ENCODE measurements at regions not wholly inside any gene's neighbourhood (a gene's known extent, or its start where the extent isn't known, plus 50 kb on each side); places are given as distances from the start of the nearest gene placed in this dataset.
A peak's percentile ranks its signal among the peaks of the same experiment; 100 is the strongest.

DNA sequence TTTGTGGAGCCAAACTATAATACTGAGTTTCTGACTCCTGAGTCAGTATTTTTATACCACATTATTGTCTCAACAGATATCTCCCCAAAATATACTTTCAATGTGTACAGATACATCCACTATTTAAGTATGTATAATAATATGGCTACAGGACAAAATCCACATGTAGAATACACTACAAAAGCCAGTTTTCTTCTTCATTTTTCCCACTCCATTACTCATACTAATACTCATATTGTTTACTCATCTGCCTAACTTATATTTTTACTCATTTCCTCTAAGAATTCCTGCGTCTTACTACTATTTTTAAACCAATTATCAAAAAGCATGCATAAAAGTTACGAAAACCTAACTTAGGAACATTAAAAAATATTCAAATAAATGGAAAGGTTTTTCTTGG, 440.8 kb downstream of the ZNF385D start:
- TF ChIP-seq CTCF (IDR thresholded peaks at IDR 0.05; ENCODE audit: insufficient read depth, low read depth, low read length) = no peak
- CTCF ChIA-PET = interaction anchor here (0.6 kb wide), 1 partner anchor 84 kb away, joined by 4 read pairs; no protein-coding TSS in a partner anchor
- POLR2A ChIA-PET = no interaction called here
- no peak for DNase-seq (ENCODE audit: low read depth)
- Histone ChIP-seq H3K27me3 (ENCODE audit: control insufficient read depth, insufficient read depth, low read length) (no peaks in the 10 kb centered on the region), H3K4me3 (ENCODE audit: low read depth, low read length) (no peak overlapping the region), H3K36me3 (ENCODE audit: control insufficient read depth, insufficient read depth, low read length) (no peaks in the 10 kb centered on the region)

DNA sequence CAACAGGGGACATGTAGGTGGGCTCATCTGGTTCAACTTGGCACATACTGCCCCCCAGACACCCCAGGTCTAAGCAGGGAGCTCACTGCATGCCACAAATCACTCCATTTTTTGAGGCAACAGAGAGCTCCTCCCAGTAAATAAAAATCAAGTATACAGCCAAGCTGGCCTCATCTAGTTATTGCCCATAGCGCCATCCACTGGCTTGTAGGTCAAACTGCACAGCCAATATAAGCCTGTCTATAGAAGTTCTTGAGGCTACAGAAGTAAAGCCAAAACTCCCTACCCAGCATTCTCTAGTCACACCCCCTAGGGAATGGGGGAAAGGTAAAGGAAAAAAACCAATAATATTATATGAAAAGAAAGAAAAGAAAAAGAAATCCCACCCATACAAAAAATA, 453.7 kb downstream of the ZNF385D start:
- CTCF ChIA-PET = interaction anchor here (0.6 kb wide), 1 partner anchor 1844 kb away, joined by 3 read pairs; no protein-coding TSS in a partner anchor
- Histone ChIP-seq H3K36me3 (ENCODE audit: control insufficient read depth, insufficient read depth, low read length) (no peaks in the 10 kb centered on the region), H3K4me3 (ENCODE audit: low read depth, low read length) (no peak overlapping the region), H3K27me3 (ENCODE audit: control insufficient read depth, insufficient read depth, low read length) (no peaks in the 10 kb centered on the region)
- no peak for DNase-seq (ENCODE audit: low read depth)
- no peak for TF ChIP-seq CTCF (IDR thresholded peaks at IDR 0.05; ENCODE audit: insufficient read depth, low read depth, low read length)
- POLR2A ChIA-PET = no interaction called here

DNA sequence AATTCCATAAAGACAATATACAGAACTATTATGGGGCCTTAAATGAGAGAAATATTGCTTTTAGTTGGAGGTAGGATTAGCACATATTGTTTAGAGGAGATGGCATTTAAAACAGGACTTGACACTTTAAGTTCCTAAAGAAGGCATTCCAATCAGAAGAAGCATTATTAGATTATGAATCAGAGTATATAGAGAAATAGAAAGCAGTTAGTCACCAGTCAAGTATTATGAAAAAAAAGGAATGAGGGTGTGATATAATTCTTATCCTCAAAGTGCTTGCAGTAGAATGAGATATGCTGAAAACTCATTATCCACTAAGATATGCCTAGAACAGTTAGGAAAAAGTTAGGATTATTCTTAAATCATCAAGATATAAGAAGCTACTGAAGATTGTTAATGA, 456.2 kb downstream of the ZNF385D start:
- Histone ChIP-seq H3K4me3 (ENCODE audit: low read depth, low read length) (no peak overlapping the region), H3K36me3 (ENCODE audit: control insufficient read depth, insufficient read depth, low read length) (no peaks in the 10 kb centered on the region), H3K27me3 (ENCODE audit: control insufficient read depth, insufficient read depth, low read length) (no peaks in the 10 kb centered on the region)
- ChIA-PET POLR2A (no interaction called here), CTCF (no interaction called here)
- peak; percentile 35 for DNase-seq (ENCODE audit: low read depth)
- TF ChIP-seq CTCF (IDR thresholded peaks at IDR 0.05; ENCODE audit: insufficient read depth, low read depth, low read length) = no peak

- ChIA-PET POLR2A (no interaction called here), CTCF (interaction anchor here (0.8 kb wide), 1 partner anchor 344 kb away, joined by 3 read pairs; no protein-coding TSS in a partner anchor)
- Histone ChIP-seq H3K4me3 (ENCODE audit: low read depth, low read length) (no peak overlapping the region), H3K36me3 (ENCODE audit: control insufficient read depth, insufficient read depth, low read length) (no peaks in the 10 kb centered on the region), H3K27me3 (ENCODE audit: control insufficient read depth, insufficient read depth, low read length) (no peaks in the 10 kb centered on the region)
- no peak for DNase-seq (ENCODE audit: low read depth)
- TF ChIP-seq CTCF (IDR thresholded peaks at IDR 0.05; ENCODE audit: insufficient read depth, low read depth, low read length) = no peak
Measured at GRCh38 chr3:21292971-21293370, 458.0 kb downstream of the ZNF385D start.

DNA sequence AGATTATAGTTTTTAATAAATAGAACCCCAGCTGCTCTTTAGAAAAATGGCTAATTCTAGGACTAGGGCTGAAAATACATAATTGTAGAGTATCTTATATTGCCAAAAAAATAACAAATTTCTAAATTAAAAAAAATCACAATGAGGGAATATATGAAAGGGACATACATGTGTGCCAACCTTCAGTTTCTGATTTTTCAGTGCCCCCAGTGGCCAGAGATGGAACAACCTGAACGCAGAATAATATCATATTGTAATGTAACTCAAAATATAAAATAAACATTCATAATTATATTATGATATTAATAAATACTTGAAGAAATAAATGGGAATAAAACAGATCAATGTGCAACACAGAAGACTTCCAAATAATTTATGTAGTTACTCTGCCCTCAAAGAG, 460.5 kb downstream of the ZNF385D start:
- no peak overlapping the region for H3K4me3 ChIP-seq (ENCODE audit: low read depth, low read length)
- ChIA-PET POLR2A (no interaction called here), CTCF (interaction anchor here (0.9 kb wide), 1 partner anchor 32 kb away, joined by 4 read pairs; no protein-coding TSS in a partner anchor)
- no peaks in the 10 kb centered on the region for H3K36me3 ChIP-seq (ENCODE audit: control insufficient read depth, insufficient read depth, low read length)
- no peaks in the 10 kb centered on the region for H3K27me3 ChIP-seq (ENCODE audit: control insufficient read depth, insufficient read depth, low read length)
- DNase-seq (ENCODE audit: low read depth) = no peak
- peak; percentile 41; the same call in 1 of the 2 replicates for TF ChIP-seq CTCF (IDR thresholded peaks at IDR 0.05; ENCODE audit: insufficient read depth, low read depth, low read length)

Data from BJ (cell line).